Left lung (tissue), 4 donors: ENCODE measurements at regions not wholly inside any gene's neighbourhood (a gene's known extent, or its start where the extent isn't known, plus 50 kb on each side); places are given as distances from the start of the nearest gene placed in this dataset.

Source experiments
- ATAC-seq: fragments of 200-7000 bp; cut with Tn5 transposase; one replicate; pipeline ENCODE4 v1.9.1; 2020; ENCODE audit warnings: moderate library complexity
- DNase-seq, 4 donors: peaks; one replicate each; pipeline ENCODE4 v3.0.0-alpha.2; 2013 to 2020
- H3K27ac ChIP-seq, 2 donors: fragments of 200-600 bp; sonication (generic) in 1 of 2; one replicate each; pipeline versions ENCODE4 v1.5.0 to v1.8.0; 2020 to 2021
- H3K27me3 ChIP-seq, 2 donors: fragments of 200-600 bp; sonication (generic) in 1 of 2; one replicate each; pipeline versions ENCODE4 v1.5.0 to v1.8.0; 2020 to 2021
- H3K36me3 ChIP-seq, 2 donors: fragments of 200-600 bp; sonication (generic) in 1 of 2; one replicate each; pipeline versions ENCODE4 v1.5.0 to v1.8.0; 2020 to 2021
- H3K4me1 ChIP-seq, 2 donors: fragments of 200-600 bp; one replicate each; pipeline ENCODE4 v1.8.0; 2021
- H3K4me3 ChIP-seq, 2 donors: fragments of 200-600 bp; sonication (generic) in 1 of 2; one replicate each; pipeline versions ENCODE4 v1.5.0 to v1.8.0; 2020 to 2021; ENCODE audit warnings: mild to moderate bottlenecking in 1 of 2
- H3K9me3 ChIP-seq, 2 donors: fragments of 200-600 bp; sonication (generic) in 1 of 2; one replicate each; pipeline versions ENCODE4 v1.5.0 to v1.8.0; 2020 to 2021
- CTCF ChIP-seq, 2 donors: fragments of 200-600 bp; sonication (generic) in 1 of 2; IDR thresholded peaks; one replicate each; pipeline versions ENCODE4 v1.5.0 to v1.8.0; 2021; ENCODE audit warnings: antibody characterized with exemption in 2 of 2
- intact Hi-C, 2 donors: fragments of 100-400 bp; cut with DNase I; formaldehyde crosslinking; loops; one replicate each; pipeline versions ENCODE4 v1.11.2 to v1.14.2; 2022
- donor health status: DM: no; HTN: yes; CAD: no.
- donor health status: DM: no; HTN: no; CAD: no.

DNA sequence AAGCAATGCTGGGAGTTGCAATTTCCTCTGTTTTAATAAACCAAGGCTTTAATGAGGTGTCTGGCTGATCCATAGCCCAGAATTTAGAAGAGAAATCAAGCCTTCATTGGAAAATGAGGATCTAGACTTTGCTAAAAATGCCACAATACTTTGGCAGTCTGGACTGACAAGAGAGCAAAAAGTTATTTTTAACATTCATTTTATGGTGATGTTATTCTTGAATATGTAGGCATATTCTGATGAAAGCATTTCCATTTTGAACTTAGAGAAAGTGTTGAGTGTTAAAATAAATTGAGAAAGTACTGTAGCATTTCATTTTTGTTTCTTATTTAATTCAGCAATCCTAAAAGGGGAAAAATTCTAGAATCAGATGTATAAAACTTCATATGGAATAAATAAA, 151.8 kb upstream of the HNMT start:
- Histone ChIP-seq H3K4me3 (no peak overlapping the region), H3K27me3 (no peaks in the 10 kb centered on the region), H3K4me1 (no peaks in the 10 kb centered on the region), H3K9me3 (peaks cover 0 to 5% of the 10 kb centered on the region in 2 donors), H3K27ac (no peak overlapping the region), H3K36me3 (no peaks in the 10 kb centered on the region)
- DNase-seq (no peak), ATAC-seq (no peak)
- intact Hi-C loops: no loop called here
- no peak for TF ChIP-seq CTCF (IDR thresholded peaks at IDR 0.05)

DNA sequence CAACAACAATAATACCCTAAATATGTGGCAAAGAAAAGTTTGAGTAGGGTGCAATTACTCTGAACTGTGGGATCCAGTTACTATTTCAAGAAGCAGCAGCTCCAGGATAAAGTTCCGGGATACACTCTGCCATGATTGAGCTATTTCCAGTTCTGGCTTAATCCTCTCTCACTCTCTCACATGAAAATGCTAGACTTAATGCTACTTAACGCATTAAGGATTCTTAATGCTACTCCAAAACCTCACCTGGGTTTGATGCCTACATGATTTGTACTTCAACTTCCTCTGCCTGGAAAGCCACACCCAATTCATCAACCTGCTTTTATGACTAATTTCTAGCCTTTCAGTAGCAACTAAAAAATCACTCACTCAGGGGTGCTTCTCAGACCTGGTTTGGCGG, 151.1 kb upstream of the HNMT start:
- Histone ChIP-seq H3K4me3 (no peak overlapping the region), H3K4me1 (no peaks in the 10 kb centered on the region), H3K9me3 (peaks cover 0 to 5% of the 10 kb centered on the region in 2 donors), H3K36me3 (no peaks in the 10 kb centered on the region), H3K27ac (no peak overlapping the region), H3K27me3 (no peaks in the 10 kb centered on the region)
- DNase-seq (no peak), ATAC-seq (peak; percentile 70)
- intact Hi-C loops: no loop called here
- no peak for TF ChIP-seq CTCF (IDR thresholded peaks at IDR 0.05)

DNA sequence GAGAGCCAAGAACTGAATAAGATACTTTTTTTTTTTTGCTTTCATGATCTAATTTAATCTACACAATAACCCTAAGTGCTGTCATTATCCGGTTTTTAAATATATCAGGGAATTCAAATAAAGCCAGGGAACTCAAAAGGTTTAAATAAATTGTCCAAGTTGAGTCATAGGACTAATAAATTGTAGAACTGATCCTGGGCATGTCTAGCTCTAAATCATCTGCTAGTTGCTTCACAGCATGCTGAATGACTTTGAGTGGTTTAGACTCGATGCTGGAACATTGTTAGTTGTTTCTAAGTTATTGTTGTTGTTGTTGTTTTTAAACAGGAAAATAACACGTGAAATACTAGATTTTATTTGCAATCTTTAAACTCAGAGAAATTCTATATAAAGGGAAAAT, 147.2 kb upstream of the HNMT start:
- intact Hi-C loops: no loop called here
- Histone ChIP-seq H3K4me1 (no peaks in the 10 kb centered on the region), H3K27ac (no peak overlapping the region), H3K36me3 (no peaks in the 10 kb centered on the region), H3K9me3 (no peaks in the 10 kb centered on the region), H3K27me3 (no peaks in the 10 kb centered on the region), H3K4me3 (no peak overlapping the region)
- DNase-seq (no peak), ATAC-seq (no peak)
- no peak for TF ChIP-seq CTCF (IDR thresholded peaks at IDR 0.05)

DNA sequence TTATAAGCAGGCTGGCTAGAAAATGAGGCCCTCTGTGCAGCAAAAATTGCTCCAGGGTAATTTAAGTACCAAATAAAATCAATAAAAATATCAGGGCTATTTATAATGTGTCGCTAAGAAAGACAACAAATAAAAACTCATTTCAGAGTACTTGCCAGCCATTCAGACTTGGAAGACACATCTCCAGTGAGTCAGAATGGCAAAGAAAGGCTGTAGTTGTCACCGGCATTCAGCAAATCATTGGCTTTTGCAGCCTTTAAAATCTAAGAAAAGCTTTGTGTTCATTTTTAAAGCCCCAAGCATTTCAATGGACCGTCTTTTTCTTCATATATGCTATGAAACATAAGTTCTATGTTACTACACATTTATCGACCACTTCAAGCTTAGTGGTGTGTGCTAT, 141.1 kb upstream of the HNMT start:
- Histone ChIP-seq H3K27me3 (no peaks in the 10 kb centered on the region), H3K4me1 (no peaks in the 10 kb centered on the region), H3K27ac (no peak overlapping the region), H3K9me3 (no peaks in the 10 kb centered on the region), H3K36me3 (no peaks in the 10 kb centered on the region), H3K4me3 (no peak overlapping the region)
- no peak for ATAC-seq
- DNase-seq: no peak
- no peak for TF ChIP-seq CTCF (IDR thresholded peaks at IDR 0.05)
- intact Hi-C loops: no loop called here

GRCh38 chr2:137824501-137824900, 139.8 kb upstream of the HNMT start:
- ATAC-seq: no peak
- Histone ChIP-seq H3K4me1 (no peaks in the 10 kb centered on the region), H3K27ac (no peak overlapping the region), H3K4me3 (no peak overlapping the region), H3K36me3 (no peaks in the 10 kb centered on the region), H3K9me3 (no peaks in the 10 kb centered on the region), H3K27me3 (no peaks in the 10 kb centered on the region)
- intact Hi-C loops: no loop called here
- no peak for TF ChIP-seq CTCF (IDR thresholded peaks at IDR 0.05)
- DNase-seq: no peak
